ENCODE measurements at regions not wholly inside any gene's neighbourhood (a gene's known extent, or its start where the extent isn't known, plus 50 kb on each side); places are given as distances from the start of the nearest gene placed in this dataset.

DNA sequence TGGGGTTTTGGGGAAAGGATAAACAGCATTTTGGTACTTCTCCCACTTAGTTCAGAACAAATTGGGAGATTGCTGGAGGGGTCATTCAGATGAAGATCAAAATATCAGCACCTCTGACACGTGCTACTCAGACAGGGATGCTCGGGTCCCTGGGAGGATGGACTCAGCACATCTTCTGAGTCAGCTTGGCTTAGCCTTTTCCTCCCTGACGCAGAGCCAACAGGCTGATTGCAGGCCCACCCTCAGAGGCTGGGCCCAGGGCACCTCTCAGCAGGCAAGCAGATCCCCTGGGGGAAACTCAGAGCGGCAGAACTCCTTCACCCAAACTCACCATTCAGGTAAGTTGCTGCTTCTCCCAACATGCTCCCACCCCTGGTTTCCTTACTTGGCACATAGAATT, 304.9 kb downstream of the TLE3 start:
- TF ChIP-seq EP300 (IDR thresholded peaks at IDR 0.05; ENCODE audit: borderline replicate concordance): no peak
- no peak for TF ChIP-seq TEAD4 (IDR thresholded peaks at IDR 0.05)
- TF ChIP-seq RAD21 (IDR thresholded peaks at IDR 0.05; ENCODE audit: low read depth): no peak
- TF ChIP-seq MAX (IDR thresholded peaks at IDR 0.05): no peak
- TF ChIP-seq YY1 (IDR thresholded peaks at IDR 0.05; ENCODE audit: low read depth): no peak
- TF ChIP-seq, protein P1, sequence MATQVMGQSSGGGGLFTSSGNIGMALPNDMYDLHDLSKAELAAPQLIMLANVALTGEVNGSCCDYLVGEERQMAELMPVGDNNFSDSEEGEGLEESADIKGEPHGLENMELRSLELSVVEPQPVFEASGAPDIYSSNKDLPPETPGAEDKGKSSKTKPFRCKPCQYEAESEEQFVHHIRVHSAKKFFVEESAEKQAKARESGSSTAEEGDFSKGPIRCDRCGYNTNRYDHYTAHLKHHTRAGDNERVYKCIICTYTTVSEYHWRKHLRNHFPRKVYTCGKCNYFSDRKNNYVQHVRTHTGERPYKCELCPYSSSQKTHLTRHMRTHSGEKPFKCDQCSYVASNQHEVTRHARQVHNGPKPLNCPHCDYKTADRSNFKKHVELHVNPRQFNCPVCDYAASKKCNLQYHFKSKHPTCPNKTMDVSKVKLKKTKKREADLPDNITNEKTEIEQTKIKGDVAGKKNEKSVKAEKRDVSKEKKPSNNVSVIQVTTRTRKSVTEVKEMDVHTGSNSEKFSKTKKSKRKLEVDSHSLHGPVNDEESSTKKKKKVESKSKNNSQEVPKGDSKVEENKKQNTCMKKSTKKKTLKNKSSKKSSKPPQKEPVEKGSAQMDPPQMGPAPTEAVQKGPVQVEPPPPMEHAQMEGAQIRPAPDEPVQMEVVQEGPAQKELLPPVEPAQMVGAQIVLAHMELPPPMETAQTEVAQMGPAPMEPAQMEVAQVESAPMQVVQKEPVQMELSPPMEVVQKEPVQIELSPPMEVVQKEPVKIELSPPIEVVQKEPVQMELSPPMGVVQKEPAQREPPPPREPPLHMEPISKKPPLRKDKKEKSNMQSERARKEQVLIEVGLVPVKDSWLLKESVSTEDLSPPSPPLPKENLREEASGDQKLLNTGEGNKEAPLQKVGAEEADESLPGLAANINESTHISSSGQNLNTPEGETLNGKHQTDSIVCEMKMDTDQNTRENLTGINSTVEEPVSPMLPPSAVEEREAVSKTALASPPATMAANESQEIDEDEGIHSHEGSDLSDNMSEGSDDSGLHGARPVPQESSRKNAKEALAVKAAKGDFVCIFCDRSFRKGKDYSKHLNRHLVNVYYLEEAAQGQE (IDR thresholded peaks at IDR 0.05; ENCODE audit: low read depth): no peak
- TF ChIP-seq, protein P2, sequence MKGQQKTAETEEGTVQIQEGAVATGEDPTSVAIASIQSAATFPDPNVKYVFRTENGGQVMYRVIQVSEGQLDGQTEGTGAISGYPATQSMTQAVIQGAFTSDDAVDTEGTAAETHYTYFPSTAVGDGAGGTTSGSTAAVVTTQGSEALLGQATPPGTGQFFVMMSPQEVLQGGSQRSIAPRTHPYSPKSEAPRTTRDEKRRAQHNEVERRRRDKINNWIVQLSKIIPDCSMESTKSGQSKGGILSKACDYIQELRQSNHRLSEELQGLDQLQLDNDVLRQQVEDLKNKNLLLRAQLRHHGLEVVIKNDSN (IDR thresholded peaks at IDR 0.05): no peak

Measured in Ishikawa (cell line).